ENCODE measurements at regions not wholly inside any gene's neighbourhood (a gene's known extent, or its start where the extent isn't known, plus 50 kb on each side); places are given as distances from the start of the nearest gene placed in this dataset.
"Not testable (repeated sequence)": the region's sequence is repeated elsewhere in the genome, so short reads cannot be mapped to it uniquely, and the experiment has no call there.

GRCh38 chr1:56123421-56123820 lies 455.9 kb downstream of the PLPP3 start:
- intact Hi-C loops (cut with DNase I) = no loop called here
- DNase-seq = no peak

- intact Hi-C loops (cut with DNase I) = no loop called here
- DNase-seq = no peak
Observed at GRCh38 chr1:56120021-56120420, 459.3 kb downstream of the PLPP3 start.

- intact Hi-C loops (cut with DNase I) = not testable (repeated sequence)
Observed at GRCh38 chr1:56118676-56119075, 460.7 kb downstream of the PLPP3 start.

GRCh38 chr1:56115701-56116100 lies 463.7 kb downstream of the PLPP3 start:
- no peak for DNase-seq
- intact Hi-C loops (cut with DNase I) = no loop called here

More at GRCh38 chr1:56118676-56119075, 460.7 kb downstream of the PLPP3 start:
- not testable (repeated sequence) for DNase-seq

DNA sequence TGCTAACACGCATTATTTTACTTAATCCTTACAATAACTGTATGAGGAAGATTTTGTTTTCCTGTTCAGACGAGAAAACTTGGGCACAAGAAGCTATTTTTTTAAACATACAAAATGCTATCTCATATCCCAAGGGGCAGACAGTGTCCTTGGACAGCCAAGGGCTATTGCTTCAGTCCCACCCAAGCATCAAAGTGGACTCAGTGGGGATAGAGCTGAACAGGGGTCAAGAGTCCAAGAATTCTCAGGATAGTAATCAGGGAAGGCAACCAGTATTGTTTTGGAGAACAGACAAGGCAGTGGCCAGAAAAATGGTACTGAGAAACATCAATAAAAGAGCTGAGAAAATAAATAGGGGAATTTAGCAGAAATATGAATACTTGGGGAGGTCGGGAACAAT lies 465.7 kb downstream of the PLPP3 start:
- intact Hi-C loops (cut with DNase I) = no loop called here
- DNase-seq = no peak

DNA sequence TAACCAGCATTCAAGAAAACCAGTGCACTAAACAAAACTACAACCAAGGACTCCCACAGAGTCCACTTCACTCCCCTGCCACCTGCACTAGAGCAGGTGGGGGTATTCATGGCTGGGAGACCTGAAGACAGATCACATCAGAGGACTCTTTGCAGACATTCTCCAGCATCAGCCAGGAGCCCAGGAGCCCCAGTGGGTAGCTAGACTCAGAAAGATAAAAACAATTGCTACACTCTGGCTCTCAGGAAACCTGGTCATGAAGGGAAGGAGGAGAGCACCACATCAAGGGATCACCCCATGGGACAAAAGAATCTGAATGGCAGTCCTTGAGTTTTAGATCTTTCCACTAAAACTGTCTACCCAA lies 472.1 kb downstream of the PLPP3 start:
- no peak for DNase-seq
- intact Hi-C loops (cut with DNase I) = no loop called here

DNA sequence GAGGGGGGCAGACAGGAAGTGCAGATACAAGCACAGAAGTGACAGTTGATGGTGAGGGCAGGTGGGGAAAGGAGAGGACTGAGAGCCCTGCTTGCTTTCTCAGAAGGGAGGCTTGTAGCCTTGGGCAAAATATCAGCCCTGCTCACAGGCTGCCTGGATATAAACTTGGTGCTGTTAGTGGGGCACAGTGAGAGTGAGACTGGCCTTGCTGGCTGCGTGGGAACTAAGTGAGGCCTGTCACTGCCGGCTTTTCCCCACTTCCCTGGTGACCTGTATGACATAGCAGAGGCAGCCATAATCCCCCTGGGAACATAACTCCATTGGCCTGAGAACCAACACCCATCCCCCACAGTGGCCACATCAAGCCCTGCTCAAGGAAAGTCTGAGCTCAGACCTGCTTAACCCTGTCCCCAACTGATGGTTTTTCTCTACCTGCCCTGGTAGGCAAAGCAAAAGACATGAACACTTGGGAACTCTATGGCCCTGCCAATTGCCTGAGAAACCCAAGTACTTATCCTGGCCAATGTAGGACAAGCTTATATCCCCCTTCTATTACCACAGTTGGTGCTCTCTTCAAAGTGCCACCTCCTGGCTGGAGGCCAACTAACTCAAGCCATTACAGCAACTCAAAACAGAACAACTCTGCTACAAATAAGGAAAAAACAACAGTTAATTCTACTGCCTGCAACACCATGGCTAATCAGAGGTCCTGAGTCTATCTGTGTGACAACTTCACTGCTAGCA lies 472.7 kb downstream of the PLPP3 start:
- intact Hi-C loops (cut with DNase I) = no loop called here
- DNase-seq = no peak

DNA sequence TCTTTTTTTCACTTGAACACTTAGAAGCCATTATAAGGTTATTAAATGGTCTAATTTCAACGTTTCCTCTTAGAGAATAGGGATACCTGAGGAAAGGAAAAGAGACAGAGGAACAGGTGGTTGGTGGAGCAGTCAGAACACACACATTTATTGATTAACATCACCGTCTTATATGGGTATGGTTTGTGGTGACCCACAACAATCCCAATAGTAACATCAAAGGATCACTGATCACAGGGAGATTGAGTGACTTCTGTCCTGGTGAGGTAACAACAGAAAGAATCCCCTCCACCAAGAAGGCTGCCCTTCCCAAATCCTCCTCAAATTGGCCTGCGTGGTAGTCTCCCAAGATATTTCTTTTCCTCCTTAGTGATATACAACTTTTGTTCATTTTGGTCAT lies 474.0 kb downstream of the PLPP3 start:
- no peak for DNase-seq
- intact Hi-C loops (cut with DNase I) = no loop called here

DNA sequence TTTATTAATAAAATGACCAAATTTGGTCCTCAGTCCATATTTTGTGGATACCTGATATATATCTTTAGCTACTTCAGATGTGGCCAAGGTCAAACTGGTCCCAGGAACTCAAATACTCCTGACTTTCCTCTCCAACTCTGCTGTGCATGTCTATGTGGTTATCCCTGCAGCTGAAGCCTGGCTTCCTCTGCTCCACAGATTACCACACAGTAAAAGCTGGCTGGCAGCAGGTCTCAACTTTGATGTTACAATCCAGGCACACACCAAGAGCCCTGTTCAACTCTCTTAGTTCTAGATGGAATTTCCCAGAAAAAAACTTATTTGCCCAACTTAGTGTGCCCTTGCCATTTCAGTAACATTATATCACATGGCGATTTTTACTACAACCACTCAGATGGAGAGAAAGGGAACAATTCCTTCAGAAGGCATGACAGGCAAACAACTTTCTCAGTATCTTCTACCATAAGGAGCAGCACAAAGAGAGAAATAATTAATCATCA lies 479.5 kb downstream of the PLPP3 start:
- intact Hi-C loops (cut with DNase I) = no loop called here
- no peak for DNase-seq

DNA sequence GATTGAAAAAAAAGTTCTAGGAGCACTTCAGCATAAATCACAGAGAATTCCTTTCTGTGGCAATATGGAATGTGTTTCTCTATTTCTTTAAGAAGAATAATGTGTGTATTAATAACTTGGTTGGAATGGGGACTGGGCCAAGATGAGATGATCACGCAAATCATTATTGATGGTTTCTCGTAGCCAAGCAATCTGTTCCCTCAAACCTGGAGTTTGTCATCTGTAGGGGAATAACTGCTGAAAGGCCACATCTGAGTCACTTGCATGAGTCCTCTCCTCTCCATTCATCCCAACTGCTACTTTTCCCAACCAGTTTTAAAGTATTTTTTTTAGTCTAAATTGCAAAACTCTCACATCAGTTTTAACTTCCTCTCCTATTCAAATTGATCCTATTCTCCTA lies 480.4 kb downstream of the PLPP3 start:
- intact Hi-C loops (cut with DNase I) = no loop called here
- no peak for DNase-seq

DNA sequence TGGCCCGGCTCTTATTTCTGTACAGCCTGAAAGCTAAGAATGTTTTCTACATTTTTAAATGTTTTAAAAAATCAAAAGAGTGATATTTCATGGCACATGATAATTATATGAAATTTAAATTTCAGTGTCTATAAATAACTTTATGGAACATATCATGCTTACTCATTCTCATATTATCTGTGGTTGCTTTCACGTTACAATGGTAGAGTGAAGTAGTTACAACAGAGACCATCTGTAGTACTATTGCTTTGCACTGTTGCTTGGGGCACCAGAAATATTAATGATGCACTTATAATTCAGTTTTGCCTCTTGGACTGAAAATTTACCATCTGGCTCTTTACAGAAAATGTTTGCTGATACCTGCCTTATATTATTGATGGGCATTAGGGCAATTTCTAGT lies 481.6 kb downstream of the PLPP3 start:
- intact Hi-C loops (cut with DNase I) = no loop called here
- no peak for DNase-seq

DNA sequence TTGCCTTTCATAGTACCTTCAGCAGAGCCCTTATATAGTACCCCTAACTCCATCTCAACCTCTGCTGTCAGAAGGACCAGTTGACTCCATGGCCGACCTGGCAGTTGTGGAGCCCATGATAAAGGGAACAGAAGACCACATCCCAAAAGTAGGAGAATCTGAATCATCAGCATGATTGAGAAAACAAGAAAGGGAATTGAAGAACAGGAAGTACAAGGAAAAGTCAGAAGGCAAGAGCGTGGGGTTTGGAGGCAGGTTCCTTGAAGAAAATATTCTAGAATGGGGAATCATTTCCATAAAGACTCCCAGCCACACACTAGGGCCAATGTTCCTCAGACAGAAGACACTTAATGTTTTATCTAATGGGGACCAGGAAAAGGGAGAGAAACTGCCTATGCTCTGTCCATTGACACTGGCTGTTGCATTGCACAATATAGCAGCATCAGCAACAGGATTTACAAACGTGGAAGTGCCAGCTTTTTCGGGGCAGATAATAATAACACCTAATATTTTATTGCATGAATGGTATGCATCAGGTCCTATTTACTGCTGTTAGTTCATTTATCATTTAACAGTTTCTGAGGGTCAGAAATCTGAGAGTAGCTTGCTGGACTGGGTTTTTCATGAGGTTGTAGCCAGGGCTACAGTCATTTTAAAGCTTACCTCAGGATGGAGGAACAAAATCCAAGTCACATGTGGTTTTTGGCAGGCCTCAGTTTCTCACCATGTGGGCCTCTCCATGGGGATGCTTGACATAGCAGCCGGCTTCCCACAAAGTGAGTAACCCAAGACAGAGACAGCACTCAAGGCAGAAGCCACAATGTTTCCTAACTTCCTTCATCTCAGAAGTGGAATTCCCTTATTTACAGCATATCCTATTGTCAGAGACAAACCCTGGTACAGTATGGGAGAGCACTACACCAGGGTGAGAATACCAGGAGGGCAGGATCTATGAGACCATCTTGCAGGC lies 483.4 kb downstream of the PLPP3 start:
- DNase-seq = no peak
- intact Hi-C loops (cut with DNase I) = no loop called here

- DNase-seq = no peak
- intact Hi-C loops (cut with DNase I) = no loop called here
Observed at GRCh38 chr1:56094168-56094567, 485.2 kb downstream of the PLPP3 start.

DNA sequence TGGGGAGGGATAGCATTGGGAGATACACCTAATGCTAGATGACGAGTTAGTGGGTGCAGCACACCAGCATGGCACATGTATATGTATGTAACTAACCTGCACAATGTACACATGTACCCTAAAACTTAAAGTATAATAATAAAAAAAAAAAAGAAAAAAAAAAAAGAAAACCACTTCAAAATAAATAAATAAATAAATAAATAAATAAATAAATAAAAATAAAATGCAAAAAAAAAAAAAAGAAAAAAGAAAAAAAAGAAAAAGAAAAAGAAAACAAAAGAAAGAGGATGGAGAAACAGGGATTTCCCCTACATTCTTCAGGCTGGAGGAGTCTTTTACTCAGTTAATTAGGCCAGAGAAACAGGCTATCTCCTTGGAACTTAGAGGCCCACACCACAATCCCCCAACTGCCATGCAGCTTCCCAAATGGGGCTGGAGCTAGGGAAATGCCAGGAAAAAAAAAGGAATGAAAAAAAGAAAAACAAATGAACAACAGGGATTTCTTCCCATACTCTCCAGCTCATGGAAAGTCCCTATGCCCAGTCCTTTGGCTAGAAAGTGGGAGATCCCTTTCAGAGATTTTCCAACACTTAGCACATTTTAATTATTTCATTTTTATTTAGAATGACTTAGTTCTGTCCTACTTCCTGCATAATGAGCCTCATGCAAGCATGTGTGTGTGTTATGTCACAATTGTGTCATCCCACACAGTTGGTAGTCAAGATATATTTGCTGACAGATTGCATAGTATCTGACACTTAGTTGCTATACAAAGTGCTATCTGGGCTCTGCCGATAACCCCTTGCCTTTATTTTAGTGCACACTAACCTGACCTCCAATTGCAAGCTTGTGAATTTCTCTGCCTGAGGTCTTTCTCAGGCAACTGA lies 486.4 kb downstream of the PLPP3 start:
- no peak for DNase-seq
- intact Hi-C loops (cut with DNase I) = no loop called here

GRCh38 chr1:56089826-56090225 lies 489.5 kb downstream of the PLPP3 start:
- intact Hi-C loops (cut with DNase I); DNase-seq: not testable (repeated sequence)

- DNase-seq = no peak
- intact Hi-C loops (cut with DNase I) = no loop called here
Observed at GRCh38 chr1:56084246-56084645, 495.1 kb downstream of the PLPP3 start.

DNA sequence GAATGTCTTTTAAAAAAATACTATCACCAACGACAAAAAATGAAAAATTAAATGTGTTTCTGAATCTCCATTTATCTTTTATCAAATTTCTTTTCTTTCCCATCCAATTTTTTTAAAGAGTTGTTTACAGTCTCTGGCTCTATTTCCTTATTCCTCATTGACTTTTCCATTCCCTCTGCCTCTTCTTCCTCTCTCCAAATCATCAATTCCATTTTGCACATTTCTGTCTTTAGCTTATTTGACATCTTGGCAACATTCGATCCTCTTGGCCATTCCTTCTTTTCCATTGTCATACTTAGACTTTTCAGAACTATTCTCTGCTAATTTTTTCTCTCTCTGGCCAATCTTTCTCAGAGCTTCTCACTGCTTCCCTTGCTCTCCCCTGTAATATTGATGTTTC lies 497.6 kb downstream of the PLPP3 start:
- no peak for DNase-seq
- intact Hi-C loops (cut with DNase I) = no loop called here

GRCh38 chr1:56081173-56081572 lies 498.2 kb downstream of the PLPP3 start:
- intact Hi-C loops (cut with DNase I) = no loop called here
- no peak for DNase-seq

DNA sequence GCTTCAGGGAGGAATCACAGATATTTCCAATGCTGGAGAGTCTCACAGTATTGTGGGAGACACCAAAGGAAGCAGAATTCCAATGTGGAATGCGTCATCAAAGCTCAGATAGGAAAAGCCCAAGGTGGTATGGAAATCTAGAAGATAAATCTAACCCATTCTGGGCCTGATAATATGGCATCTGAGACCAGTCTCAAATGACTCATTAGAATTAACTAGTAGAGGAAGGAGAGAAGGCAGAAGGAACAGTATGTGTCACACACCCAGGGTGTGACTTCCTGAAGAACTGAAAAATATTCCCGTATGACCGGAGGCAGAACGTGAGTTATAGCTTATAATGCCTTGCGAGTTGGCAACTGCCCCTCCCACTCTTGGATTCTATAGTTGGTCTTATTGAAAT lies 499.2 kb downstream of the PLPP3 start:
- intact Hi-C loops (cut with DNase I) = no loop called here

More for the DNA sequence above, 499.2 kb downstream of the PLPP3 start:
- no peak for DNase-seq
